A673 (cell line): ENCODE measurements at regions not wholly inside any gene's neighbourhood (a gene's known extent, or its start where the extent isn't known, plus 50 kb on each side); places are given as distances from the start of the nearest gene placed in this dataset.

Experiments used
- EZH2 ChIP-seq: fragments of 200-600 bp; sonication (generic); IDR thresholded peaks from 2 replicates; pipeline ENCODE4 v1.6.1; 2017; ENCODE audit warnings: borderline replicate concordance, low read depth, mild to moderate bottlenecking, mixed read lengths, antibody characterized with exemption, low read length; ENCODE audit not compliant: poor library complexity, severe bottlenecking
- TF ChIP-seq, protein P1 (sequence below): fragments of 300-800, 200-600 bp; sonication (generic); conservative IDR thresholded peaks from 2 replicates; pipeline ENCODE4 v1.5.1; 2017; ENCODE audit warnings: low read depth, mild to moderate bottlenecking, antibody characterized with exemption, low read length, moderate library complexity, mixed read lengths

DNA sequence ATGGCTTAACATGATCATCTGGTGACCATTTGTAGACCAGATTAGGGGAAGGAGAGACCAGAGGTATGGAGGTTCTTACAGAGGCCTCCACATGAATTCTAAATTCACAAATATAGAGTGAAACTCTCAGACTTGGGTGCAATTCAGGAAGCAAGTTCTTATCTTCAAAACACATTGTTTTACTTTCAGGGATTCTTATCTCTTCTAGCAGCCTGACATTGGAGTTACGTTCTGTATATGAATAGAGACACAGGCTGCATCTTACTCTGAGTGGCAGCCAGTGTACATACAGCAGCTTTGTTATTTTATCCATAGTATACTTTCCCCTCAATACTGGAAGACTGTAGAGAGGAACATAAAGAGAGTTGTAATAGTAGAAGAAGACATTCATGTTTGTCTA is 1331.7 kb upstream of the WWC1 start:
- TF ChIP-seq, protein P1, sequence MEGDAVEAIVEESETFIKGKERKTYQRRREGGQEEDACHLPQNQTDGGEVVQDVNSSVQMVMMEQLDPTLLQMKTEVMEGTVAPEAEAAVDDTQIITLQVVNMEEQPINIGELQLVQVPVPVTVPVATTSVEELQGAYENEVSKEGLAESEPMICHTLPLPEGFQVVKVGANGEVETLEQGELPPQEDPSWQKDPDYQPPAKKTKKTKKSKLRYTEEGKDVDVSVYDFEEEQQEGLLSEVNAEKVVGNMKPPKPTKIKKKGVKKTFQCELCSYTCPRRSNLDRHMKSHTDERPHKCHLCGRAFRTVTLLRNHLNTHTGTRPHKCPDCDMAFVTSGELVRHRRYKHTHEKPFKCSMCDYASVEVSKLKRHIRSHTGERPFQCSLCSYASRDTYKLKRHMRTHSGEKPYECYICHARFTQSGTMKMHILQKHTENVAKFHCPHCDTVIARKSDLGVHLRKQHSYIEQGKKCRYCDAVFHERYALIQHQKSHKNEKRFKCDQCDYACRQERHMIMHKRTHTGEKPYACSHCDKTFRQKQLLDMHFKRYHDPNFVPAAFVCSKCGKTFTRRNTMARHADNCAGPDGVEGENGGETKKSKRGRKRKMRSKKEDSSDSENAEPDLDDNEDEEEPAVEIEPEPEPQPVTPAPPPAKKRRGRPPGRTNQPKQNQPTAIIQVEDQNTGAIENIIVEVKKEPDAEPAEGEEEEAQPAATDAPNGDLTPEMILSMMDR: no peak
- TF ChIP-seq EZH2: no peak
